ENCODE measurements at regions not wholly inside any gene's neighbourhood (a gene's known extent, or its start where the extent isn't known, plus 50 kb on each side); places are given as distances from the start of the nearest gene placed in this dataset.
A peak's percentile ranks its signal among the peaks of the same experiment; 100 is the strongest.
"Not testable (repeated sequence)": the region's sequence is repeated elsewhere in the genome, so short reads cannot be mapped to it uniquely, and the experiment has no call there.

DNA sequence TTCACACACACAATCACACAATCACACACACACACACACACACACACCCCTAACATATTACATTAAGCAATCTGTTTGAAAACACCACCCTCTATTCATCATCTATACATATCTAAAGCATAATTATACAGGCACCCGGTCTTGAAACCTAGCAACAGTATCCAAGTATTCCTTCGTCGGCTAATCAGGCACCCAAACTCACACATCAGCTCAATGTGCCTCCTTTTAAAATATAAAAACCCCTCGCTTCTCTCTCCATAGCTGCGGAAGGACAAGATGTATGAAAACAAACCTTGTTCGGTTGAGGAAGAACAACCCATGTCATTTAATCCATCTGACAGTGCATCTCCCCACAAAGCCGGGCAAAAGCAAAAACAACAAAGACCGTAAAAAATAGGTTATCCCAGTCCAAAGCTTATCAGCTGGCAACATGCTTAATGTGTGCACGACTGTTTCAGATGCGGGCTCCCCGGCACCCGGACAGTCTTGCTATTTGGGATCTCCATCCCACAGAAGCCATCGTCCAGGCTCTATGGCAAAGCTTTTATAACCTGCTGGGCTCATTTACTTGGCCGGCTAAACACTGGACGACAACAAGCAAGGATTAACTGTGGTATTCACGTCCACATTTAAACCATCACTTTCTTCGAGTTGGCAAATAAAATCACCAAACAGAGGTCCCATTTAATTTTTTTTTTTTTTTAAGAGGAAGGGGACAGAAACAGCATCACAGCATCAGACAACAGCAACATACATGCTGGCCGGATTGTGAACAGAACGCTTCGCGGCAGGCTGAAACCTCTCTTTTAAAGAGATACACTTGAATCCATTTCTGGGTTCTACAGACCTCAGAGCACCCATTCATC, 365.5 kb downstream of the SHANK2 start:
- DNase-seq: no peak
- Histone ChIP-seq H3K4me3 (ENCODE audit: insufficient read depth, low read depth, low read length) (no peak overlapping the region), H3K27me3 (ENCODE audit: control insufficient read depth, insufficient read depth, low read length) (no peaks in the 10 kb centered on the region), H3K36me3 (replicated peaks; ENCODE audit: control insufficient read depth, insufficient read depth, low read length) (no peaks in the 10 kb centered on the region; the same call in none of the 2 replicates)

DNA sequence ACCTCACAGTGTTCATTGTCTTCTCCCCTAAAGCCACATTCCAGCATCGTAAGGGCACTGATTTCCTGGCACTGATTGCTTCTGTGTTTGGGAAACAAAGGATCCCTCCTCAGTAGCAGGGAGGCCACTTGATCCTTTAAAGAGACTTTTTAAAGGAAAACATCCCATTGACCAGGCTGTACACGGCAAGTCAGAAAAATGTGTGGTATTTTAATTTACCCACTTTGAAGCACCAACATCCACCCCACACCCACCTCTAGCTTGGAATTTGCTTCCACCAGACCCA, 364.9 kb downstream of the SHANK2 start:
- no peak for DNase-seq
- no peaks in the 10 kb centered on the region; the same call in none of the 2 replicates for H3K36me3 ChIP-seq (replicated peaks; ENCODE audit: control insufficient read depth, insufficient read depth, low read length)

DNA sequence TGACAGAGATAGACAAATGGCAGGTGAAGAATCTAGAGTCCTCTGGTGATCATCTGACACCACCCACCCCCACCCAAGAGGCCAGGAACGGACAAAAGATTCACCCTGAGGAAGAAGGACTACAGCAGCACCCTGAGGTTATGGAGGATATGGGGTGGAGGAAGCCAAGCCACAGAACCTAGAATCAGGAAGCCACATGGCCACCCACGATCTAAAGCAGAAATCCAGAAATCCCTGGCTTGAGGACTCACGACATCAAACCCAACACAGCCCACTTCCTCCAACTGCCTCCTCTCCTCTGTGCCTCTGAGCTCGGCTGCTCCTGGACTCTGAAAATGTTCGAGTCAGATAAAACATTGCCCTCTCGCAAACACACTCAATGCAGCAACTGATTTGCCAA, 364.3 kb downstream of the SHANK2 start:
- no peak overlapping the region for H3K4me3 ChIP-seq (ENCODE audit: insufficient read depth, low read depth, low read length)
- no peaks in the 10 kb centered on the region; the same call in none of the 2 replicates for H3K36me3 ChIP-seq (replicated peaks; ENCODE audit: control insufficient read depth, insufficient read depth, low read length)
- DNase-seq: no peak
- no peaks in the 10 kb centered on the region for H3K27me3 ChIP-seq (ENCODE audit: control insufficient read depth, insufficient read depth, low read length)

More for the DNA sequence above, 364.9 kb downstream of the SHANK2 start:
- no peaks in the 10 kb centered on the region for H3K27me3 ChIP-seq (ENCODE audit: control insufficient read depth, insufficient read depth, low read length)
- H3K4me3 ChIP-seq (ENCODE audit: insufficient read depth, low read depth, low read length): no peak overlapping the region

DNA sequence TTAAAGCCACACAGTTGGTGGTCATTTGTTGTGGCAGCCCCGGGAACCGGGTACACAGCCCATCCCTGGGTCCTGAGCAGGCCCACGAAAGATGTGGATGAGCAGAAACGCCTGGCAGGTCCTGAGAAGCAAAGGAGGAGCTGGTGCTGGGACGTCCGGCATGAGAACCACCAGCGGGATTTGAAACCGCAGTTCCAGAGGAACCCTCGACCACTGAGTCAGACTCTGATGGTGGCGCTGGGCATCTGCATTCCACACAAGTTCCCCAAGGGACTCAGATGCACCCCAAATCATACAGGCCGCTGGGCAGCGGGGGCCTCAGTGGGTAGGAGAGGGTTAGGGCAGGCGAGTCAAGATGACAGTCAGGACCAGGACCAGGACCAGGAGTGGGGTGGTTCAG, 363.0 kb downstream of the SHANK2 start:
- no peak for DNase-seq
- no peak overlapping the region for H3K4me3 ChIP-seq (ENCODE audit: insufficient read depth, low read depth, low read length)
- no peaks in the 10 kb centered on the region; the same call in none of the 2 replicates for H3K36me3 ChIP-seq (replicated peaks; ENCODE audit: control insufficient read depth, insufficient read depth, low read length)
- H3K27me3 ChIP-seq (ENCODE audit: control insufficient read depth, insufficient read depth, low read length): no peaks in the 10 kb centered on the region

DNA sequence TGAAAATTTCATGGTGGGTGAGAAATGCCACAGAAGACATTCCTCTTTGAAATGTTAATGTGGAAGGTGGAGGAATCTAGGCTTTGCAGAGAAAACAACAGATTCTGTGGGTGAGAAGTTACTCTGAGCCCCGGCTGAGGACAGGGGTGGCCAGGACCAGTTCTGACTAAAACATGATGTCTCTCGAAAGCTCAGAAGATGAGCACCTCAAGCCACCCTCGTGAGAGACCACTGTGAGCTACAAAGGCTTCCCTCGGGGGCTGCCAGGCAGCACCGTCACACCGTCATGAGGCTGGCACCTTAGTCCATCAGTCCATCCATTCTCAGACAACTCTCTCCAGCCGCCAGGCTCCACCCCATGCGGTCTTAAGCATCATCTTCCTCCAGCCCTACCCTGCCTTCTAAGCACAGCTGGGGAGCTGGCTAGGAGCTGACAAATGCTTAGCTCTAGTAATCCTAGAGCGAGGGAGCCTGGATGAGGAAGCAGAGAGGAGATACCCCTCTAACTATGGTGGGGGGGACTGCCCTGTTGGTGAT, 360.5 kb downstream of the SHANK2 start:
- Histone ChIP-seq H3K27me3 (ENCODE audit: control insufficient read depth, insufficient read depth, low read length) (no peaks in the 10 kb centered on the region), H3K36me3 (replicated peaks; ENCODE audit: control insufficient read depth, insufficient read depth, low read length) (no peaks in the 10 kb centered on the region; the same call in none of the 2 replicates), H3K4me3 (ENCODE audit: insufficient read depth, low read depth, low read length) (no peak overlapping the region)
- peak; percentile 50 for DNase-seq

DNA sequence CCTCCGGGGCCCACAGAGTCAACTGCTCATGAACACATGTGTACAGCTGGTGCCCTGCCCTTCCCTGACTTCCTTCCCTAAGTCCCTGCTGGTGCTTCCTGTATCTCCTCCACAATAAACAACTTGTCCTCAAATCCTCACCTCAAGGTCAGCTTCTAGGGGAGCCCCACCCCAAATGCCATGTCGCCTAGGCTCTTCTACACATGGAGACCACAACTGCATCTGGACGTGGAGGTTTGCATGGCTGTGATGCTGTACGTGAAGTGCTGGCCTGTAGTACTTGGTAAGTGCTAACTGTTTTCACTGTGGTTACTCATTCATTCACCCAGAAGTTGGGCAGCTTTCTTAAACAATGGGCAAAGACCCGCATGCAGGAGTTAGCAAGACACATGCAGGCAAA, 359.5 kb downstream of the SHANK2 start:
- DNase-seq: no peak
- Histone ChIP-seq H3K27me3 (ENCODE audit: control insufficient read depth, insufficient read depth, low read length) (no peaks in the 10 kb centered on the region), H3K4me3 (ENCODE audit: insufficient read depth, low read depth, low read length) (no peak overlapping the region), H3K36me3 (replicated peaks; ENCODE audit: control insufficient read depth, insufficient read depth, low read length) (no peaks in the 10 kb centered on the region; the same call in none of the 2 replicates)

DNA sequence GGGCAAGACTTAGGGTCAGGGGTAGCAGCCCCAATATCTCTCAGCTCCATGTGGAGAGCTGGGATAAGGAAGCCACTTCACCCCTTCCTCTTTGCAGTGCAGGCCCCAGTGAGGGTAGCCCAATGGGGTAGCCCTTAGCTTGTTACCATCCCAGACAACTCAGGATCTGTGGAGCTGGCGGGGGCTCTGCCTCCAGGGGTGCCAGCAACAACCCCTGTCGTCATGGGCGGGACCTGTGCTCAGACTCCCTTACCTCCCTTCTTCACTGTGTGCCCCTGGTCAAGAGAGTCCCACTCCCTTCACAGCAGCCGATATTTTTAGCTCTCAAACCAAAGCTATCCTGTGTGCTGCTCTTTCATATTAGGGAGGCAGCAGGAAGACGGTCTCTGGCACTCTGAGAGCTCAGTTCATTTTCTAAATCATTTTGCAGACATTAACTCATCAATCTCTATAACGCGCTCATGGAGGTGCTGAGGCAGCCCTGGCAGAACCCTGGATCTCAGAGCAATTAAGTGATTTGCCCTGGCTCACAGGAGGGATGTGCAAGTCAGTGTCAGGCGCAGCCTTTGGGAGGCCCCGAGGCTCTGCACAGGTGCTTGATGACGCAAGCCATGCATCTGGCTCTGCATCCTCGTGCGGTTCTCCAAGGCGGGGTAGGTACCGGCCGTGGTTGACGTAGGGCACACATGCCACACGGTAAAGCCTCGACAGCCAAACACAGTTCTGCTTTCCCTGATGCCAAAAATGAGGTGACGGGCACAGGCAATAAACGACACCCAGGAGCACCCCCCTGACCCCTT, 357.6 kb downstream of the SHANK2 start:
- Histone ChIP-seq H3K36me3 (replicated peaks; ENCODE audit: control insufficient read depth, insufficient read depth, low read length) (no peaks in the 10 kb centered on the region; the same call in 1 of the 2 replicates), H3K4me3 (ENCODE audit: insufficient read depth, low read depth, low read length) (no peak overlapping the region), H3K27me3 (ENCODE audit: control insufficient read depth, insufficient read depth, low read length) (no peaks in the 10 kb centered on the region)
- DNase-seq: peak; percentile 22

DNA sequence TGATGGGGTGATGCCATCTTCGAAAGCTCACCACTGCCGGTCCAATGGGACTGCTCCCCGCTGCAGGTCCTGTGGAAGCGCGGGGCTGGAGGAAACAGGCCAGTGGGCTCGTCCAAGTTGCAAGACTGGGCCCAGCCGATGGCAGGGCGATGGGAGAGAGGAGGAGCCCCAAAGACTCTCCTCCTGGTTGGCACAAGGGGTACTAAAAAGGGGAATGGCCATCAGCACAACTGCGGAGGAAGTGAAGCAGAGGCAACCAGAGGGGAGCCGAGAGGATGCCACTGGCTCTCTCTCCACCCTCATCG, 357.1 kb downstream of the SHANK2 start:
- Histone ChIP-seq H3K36me3 (replicated peaks; ENCODE audit: control insufficient read depth, insufficient read depth, low read length) (no peaks in the 10 kb centered on the region), H3K4me3 (ENCODE audit: insufficient read depth, low read depth, low read length) (no peak overlapping the region), H3K27me3 (ENCODE audit: control insufficient read depth, insufficient read depth, low read length) (no peaks in the 10 kb centered on the region)
- DNase-seq: no peak

DNA sequence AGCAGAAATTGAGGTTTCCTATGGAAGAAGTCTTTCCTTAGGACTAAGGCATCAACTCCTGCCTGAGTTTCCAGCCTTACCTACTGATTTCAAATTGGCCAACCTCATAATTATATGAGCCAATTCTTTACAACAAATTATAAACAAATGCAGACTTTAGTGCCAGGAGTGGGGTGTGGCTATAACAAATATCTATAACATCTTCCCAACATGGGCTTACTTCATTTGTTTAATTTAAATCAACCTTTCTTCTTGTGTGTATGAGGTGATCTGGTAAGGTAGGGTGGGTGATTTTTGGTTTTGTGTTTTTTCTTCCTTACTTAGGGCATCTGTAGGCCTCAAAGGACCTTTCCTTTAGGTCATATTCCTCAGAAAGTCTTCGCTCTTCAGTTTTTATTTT, 354.9 kb downstream of the SHANK2 start:
- no peak overlapping the region for H3K4me3 ChIP-seq (ENCODE audit: insufficient read depth, low read depth, low read length)
- DNase-seq: no peak

DNA sequence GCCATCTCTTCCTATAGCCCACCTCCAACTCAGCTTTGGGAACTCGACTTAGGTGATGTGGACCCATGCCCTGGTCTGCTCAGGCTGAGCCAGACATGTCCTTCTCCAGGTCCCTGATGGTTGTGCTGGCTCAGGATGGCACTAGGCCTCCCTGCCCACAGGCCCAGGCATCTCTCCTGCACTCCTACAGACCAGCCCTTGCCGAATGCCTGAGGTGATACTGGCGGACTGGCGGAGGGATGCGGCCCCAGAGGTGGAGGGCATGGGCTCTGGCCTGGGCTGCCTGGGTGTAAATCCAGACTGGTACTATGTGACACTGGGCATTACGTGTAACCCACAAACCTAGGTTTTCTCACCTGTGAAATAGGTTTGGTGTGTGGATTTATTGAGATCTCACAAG, 352.8 kb downstream of the SHANK2 start:
- Histone ChIP-seq H3K36me3 (replicated peaks; ENCODE audit: control insufficient read depth, insufficient read depth, low read length) (no peaks in the 10 kb centered on the region), H3K27me3 (ENCODE audit: control insufficient read depth, insufficient read depth, low read length) (no peaks in the 10 kb centered on the region), H3K4me3 (ENCODE audit: insufficient read depth, low read depth, low read length) (no peak overlapping the region)
- DNase-seq: no peak

More for the DNA sequence above, 354.9 kb downstream of the SHANK2 start:
- Histone ChIP-seq H3K36me3 (replicated peaks; ENCODE audit: control insufficient read depth, insufficient read depth, low read length) (no peaks in the 10 kb centered on the region), H3K27me3 (ENCODE audit: control insufficient read depth, insufficient read depth, low read length) (no peaks in the 10 kb centered on the region)

DNA sequence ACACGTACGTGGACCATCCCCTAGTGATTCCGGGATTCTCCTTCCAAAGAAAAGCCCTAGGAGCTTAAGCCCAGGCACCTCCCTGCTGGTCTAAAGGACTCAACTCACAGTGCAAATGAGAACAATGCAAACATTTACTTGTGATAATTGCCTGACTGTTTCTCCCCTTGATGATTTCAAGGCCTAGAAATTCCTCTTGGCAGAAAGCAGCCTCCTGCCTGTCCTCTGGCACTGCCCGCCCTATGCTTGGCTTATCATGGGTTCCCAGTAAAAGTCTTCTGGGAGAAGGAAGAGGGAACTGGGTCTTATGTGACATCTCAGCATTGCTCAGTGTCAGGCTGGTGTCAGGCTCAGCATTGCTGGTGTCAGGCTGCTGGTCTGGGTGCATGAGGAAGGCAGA, 351.8 kb downstream of the SHANK2 start:
- Histone ChIP-seq H3K4me3 (ENCODE audit: insufficient read depth, low read depth, low read length) (no peak overlapping the region), H3K27me3 (ENCODE audit: control insufficient read depth, insufficient read depth, low read length) (no peaks in the 10 kb centered on the region), H3K36me3 (replicated peaks; ENCODE audit: control insufficient read depth, insufficient read depth, low read length) (no peaks in the 10 kb centered on the region)
- DNase-seq: no peak

DNA sequence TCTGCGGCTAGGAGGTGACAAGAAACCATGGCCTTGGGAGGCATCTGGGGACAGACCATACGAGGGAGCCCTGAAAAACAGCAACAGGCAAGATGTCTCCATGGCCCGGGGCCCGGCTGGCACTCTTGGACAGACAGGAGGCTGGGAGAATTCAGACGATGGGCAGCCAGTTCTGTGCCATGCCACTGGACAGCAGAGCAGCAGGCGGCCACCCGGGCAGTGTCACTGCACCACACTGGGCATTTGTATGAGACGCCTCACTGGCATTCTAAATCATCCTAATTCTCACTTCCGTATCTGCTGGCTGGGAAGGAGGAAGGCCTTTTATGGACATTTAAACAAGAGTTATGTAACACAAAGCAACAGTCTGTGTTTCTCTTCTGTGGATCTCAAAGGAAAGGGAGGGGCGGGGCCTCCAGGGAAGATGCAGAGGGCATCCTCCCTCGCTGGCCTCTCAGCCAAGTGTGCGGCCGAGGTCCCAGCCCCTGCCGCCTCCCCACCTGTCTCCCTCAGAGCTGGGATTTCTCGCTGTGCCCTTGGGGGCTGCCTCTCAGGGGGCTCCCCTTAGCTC, 350.3 kb downstream of the SHANK2 start:
- H3K27me3 ChIP-seq (ENCODE audit: control insufficient read depth, insufficient read depth, low read length): no peaks in the 10 kb centered on the region
- H3K4me3 ChIP-seq (ENCODE audit: insufficient read depth, low read depth, low read length): no peak overlapping the region
- H3K36me3 ChIP-seq (replicated peaks; ENCODE audit: control insufficient read depth, insufficient read depth, low read length): no peaks in the 10 kb centered on the region
- DNase-seq: no peak

DNA sequence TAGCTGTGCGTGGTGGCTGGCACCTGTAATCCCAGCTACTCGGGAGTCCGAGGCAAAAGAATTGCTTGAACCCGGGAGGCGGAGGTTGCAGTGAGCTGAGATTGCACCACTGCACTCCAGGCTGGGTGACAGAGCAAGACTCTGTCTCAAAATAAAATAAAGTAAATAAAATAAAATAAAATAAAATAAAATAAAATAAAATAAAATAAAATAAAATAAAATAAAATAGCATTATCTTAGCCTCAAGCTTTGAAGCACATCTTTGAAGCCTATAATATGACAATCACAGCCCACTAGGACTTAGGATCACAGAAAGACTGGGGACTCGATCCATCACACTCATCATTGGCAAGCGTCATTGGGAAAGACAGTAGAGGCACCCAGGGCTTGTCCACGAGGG, 349.1 kb downstream of the SHANK2 start:
- not testable (repeated sequence) for H3K27me3 ChIP-seq (ENCODE audit: control insufficient read depth, insufficient read depth, low read length); H3K36me3 ChIP-seq (replicated peaks; ENCODE audit: control insufficient read depth, insufficient read depth, low read length); H3K4me3 ChIP-seq (ENCODE audit: insufficient read depth, low read depth, low read length)

DNA sequence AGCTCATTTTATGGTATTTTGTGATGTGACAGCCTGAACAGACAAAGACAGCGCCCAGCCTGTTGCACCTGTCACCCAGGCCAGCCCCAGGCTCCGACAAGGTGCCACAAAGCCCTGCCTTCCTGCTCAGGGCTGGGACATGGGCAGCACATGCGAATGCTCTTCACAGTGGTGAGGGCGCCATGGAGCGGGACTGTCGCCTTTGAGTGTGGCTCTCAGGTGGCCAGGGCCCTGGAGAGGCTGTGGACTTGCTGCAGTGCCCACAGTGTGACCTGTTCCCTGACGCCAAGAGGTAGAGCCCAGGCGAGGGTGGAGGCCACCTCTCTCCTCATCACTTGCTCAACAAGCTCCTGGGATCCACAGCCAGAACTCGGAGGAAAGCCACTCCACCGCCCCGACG, 346.3 kb downstream of the SHANK2 start:
- Histone ChIP-seq H3K36me3 (replicated peaks; ENCODE audit: control insufficient read depth, insufficient read depth, low read length) (no peaks in the 10 kb centered on the region), H3K4me3 (ENCODE audit: insufficient read depth, low read depth, low read length) (no peak overlapping the region), H3K27me3 (ENCODE audit: control insufficient read depth, insufficient read depth, low read length) (no peaks in the 10 kb centered on the region)
- DNase-seq: no peak

More for the DNA sequence above, 349.1 kb downstream of the SHANK2 start:
- DNase-seq: not testable (repeated sequence)

DNA sequence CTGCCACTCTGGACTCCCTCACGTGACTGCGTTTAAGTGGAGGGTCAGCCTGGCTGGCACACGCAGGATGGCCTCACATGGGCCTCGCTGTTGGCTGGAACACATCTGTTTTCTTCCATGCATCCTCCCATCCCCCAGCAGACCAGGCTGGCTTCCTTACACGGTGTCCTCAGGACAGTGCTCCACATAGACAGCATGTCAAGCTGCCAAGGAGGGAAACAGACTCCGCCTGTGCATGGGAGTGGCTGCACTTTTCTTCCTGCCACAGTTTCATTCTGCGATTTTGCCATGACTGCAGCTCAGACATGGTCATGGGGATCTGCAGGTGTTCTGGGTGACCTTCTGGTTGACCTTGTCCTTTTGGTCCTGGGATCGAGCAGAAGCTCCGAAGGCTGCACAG, 344.2 kb downstream of the SHANK2 start:
- H3K27me3 ChIP-seq (ENCODE audit: control insufficient read depth, insufficient read depth, low read length): no peaks in the 10 kb centered on the region
- H3K4me3 ChIP-seq (ENCODE audit: insufficient read depth, low read depth, low read length): no peak overlapping the region
- no peak for DNase-seq
- no peaks in the 10 kb centered on the region for H3K36me3 ChIP-seq (replicated peaks; ENCODE audit: control insufficient read depth, insufficient read depth, low read length)

Data from H7 (cell line).